H1 (cell line): ENCODE measurements at regions not wholly inside any gene's neighbourhood (a gene's known extent, or its start where the extent isn't known, plus 50 kb on each side); places are given as distances from the start of the nearest gene placed in this dataset.

Experiments
- CTCF ChIA-PET: fragments of 300-600 bp; sonication (Branson Sonifier 250); formaldehyde crosslinking; loops from one replicate; lab custom pipeline; 2021; ENCODE audit not compliant: partially characterized antibody; lab: Charles Lee
- POLR2A ChIA-PET: fragments of 300-600 bp; sonication (Branson Sonifier 250); formaldehyde crosslinking; loops from one replicate; lab custom pipeline; 2021; ENCODE audit warnings: inconsistent platforms; ENCODE audit not compliant: partially characterized antibody; lab: Charles Lee
- DNase-seq, 2 experiments: peaks; one replicate each; pipeline versions ENCODE4 v3.0.0 to v3.0.0-alpha.2; 2010 to 2022; ENCODE audit warnings: low spot score in 2 of 2, low read depth in 1 of 2, mixed read lengths in 1 of 2
- FAIRE-seq: peaks from 2 replicates; lab custom pipeline; 2011; peaks lifted over from hg19 to GRCh38; lab: Jason Lieb, UNC
- H2AFZ ChIP-seq: 2 replicates; pipeline ENCODE4 v1.8.1; 2012; ENCODE audit warnings: low read length, inconsistent platforms
- H2AK5ac ChIP-seq: 2 replicates; pipeline ENCODE4 v1.6.1; 2013; ENCODE audit warnings: low read depth, low read length
- H2BK120ac ChIP-seq: replicated peaks from 2 replicates; pipeline ENCODE3; 2013; ENCODE audit warnings: low read depth, low read length, inconsistent platforms
- H2BK12ac ChIP-seq: 2 replicates; pipeline ENCODE4 v1.6.1; 2013; ENCODE audit warnings: low read depth, low read length
- H2BK15ac ChIP-seq: 2 replicates; pipeline ENCODE4 v1.6.1; 2013; ENCODE audit warnings: low read length
- H2BK20ac ChIP-seq: 2 replicates; pipeline ENCODE4 v1.6.1; 2013; ENCODE audit warnings: low read length
- H2BK5ac ChIP-seq: 2 replicates; pipeline ENCODE4 v1.6.1; 2013; ENCODE audit warnings: low read depth, low read length
- H3K14ac ChIP-seq: 2 replicates; pipeline ENCODE4 v1.6.1; 2013; ENCODE audit warnings: inconsistent platforms; ENCODE audit not compliant: insufficient read length
- H3K18ac ChIP-seq: 2 replicates; pipeline ENCODE4 v1.6.1; 2013; ENCODE audit warnings: low read length; ENCODE audit errors: extremely low read depth
- H3K23ac ChIP-seq: 2 replicates; pipeline ENCODE4 v1.6.1; 2013; ENCODE audit warnings: inconsistent platforms; ENCODE audit not compliant: insufficient read length
- H3K23me2 ChIP-seq: 2 replicates; pipeline ENCODE4 v1.6.1; 2013; ENCODE audit warnings: low read depth, low read length
- H3K27ac ChIP-seq: 2 replicates; pipeline ENCODE4 v1.6.1; 2011; ENCODE audit warnings: low read depth, low read length, inconsistent platforms
- H3K27me3 ChIP-seq, 4 experiments: replicated peaks in 1 of 4; 1 replicate in 1 of 4; 2 replicates in 3 of 4; pipeline versions ENCODE4 v1.6.1 to v1.8.1; 2011 to 2013; ENCODE audit warnings: low read length in 3 of 4, mild to moderate bottlenecking in 3 of 4, inconsistent platforms in 2 of 4, mixed read lengths in 2 of 4, moderate library complexity in 1 of 4; ENCODE audit not compliant: control insufficient read depth in 3 of 4, insufficient read depth in 3 of 4; ENCODE audit errors: extremely low read depth in 1 of 4
- H3K36me3 ChIP-seq, 4 experiments: 2 replicates each; pipeline versions ENCODE4 v1.6.1 to v1.8.1; 2011 to 2013; ENCODE audit warnings: mild to moderate bottlenecking in 4 of 4, low read length in 3 of 4, moderate library complexity in 2 of 4, control low read depth in 1 of 4, inconsistent platforms in 1 of 4; ENCODE audit not compliant: insufficient read depth in 4 of 4, control insufficient read depth in 2 of 4
- H3K4ac ChIP-seq: replicated peaks from 2 replicates; pipeline ENCODE3; 2013; ENCODE audit warnings: low read length, low read depth, mixed read lengths, inconsistent platforms; ENCODE audit not compliant: insufficient read length
- H3K4me1 ChIP-seq, 4 experiments: replicated peaks in 1 of 4; 1 replicate in 1 of 4; 2 replicates in 3 of 4; pipeline versions ENCODE4 v1.6.1 to v1.8.1; 2011 to 2013; ENCODE audit warnings: low read length in 3 of 4, inconsistent platforms in 2 of 4, mixed read lengths in 1 of 4; ENCODE audit not compliant: insufficient read depth in 4 of 4, control insufficient read depth in 3 of 4
- H3K4me2 ChIP-seq, 2 experiments: 2 replicates each; pipeline versions ENCODE4 v1.6.1 to v1.8.1; 2011 to 2013; ENCODE audit warnings: low read depth in 2 of 2, low read length in 2 of 2, control low read depth in 1 of 2, inconsistent platforms in 1 of 2, mild to moderate bottlenecking in 1 of 2; ENCODE audit not compliant: insufficient read depth in 1 of 2
- H3K4me3 ChIP-seq, 4 experiments: fragments of 200-600, 300-600 bp in 1 of 4; sonication (generic), shearing (Covaris generic), sonication (Bioruptor Twin) in 1 of 4; 2 replicates each; pipeline versions ENCODE4 v1.5.1 to v1.8.1; 2011 to 2016; ENCODE audit warnings: low read length in 4 of 4, low read depth in 3 of 4, control low read depth in 2 of 4, inconsistent platforms in 2 of 4, mild to moderate bottlenecking in 2 of 4, mixed read lengths in 1 of 4, moderate library complexity in 1 of 4; ENCODE audit not compliant: insufficient read depth in 2 of 4; ENCODE audit errors: extremely low read depth in 1 of 4
- H3K56ac ChIP-seq: replicated peaks from 2 replicates; pipeline ENCODE3; 2013; ENCODE audit warnings: low read depth, mild to moderate bottlenecking, mixed read lengths, low read length, inconsistent platforms; ENCODE audit not compliant: insufficient read length
- H3K79me1 ChIP-seq: 2 replicates; pipeline ENCODE4 v1.6.1; 2013; ENCODE audit warnings: low read depth, low read length, control low read depth
- H3K79me2 ChIP-seq, 2 experiments: 2 replicates each; pipeline versions ENCODE4 v1.6.1 to v1.8.1; 2012 to 2013; ENCODE audit warnings: low read length in 2 of 2, mild to moderate bottlenecking in 2 of 2, inconsistent platforms in 1 of 2; ENCODE audit not compliant: insufficient read depth in 2 of 2, control insufficient read depth in 1 of 2
- H3K9ac ChIP-seq, 4 experiments: replicated peaks in 1 of 4; 1 replicate in 1 of 4; 2 replicates in 3 of 4; pipeline versions ENCODE4 v1.6.1 to v1.8.1; 2011 to 2013; ENCODE audit warnings: low read depth in 3 of 4, low read length in 3 of 4, control low read depth in 2 of 4, mild to moderate bottlenecking in 2 of 4, moderate library complexity in 2 of 4, inconsistent platforms in 1 of 4; ENCODE audit errors: extremely low read depth in 1 of 4
- H3K9me3 ChIP-seq, 2 experiments: 2 replicates each; pipeline versions ENCODE4 v1.6.1 to v1.8.1; 2012 to 2013; ENCODE audit warnings: mild to moderate bottlenecking in 2 of 2, moderate library complexity in 2 of 2, control low read depth in 1 of 2, inconsistent platforms in 1 of 2, low read depth in 1 of 2, low read length in 1 of 2, mixed read lengths in 1 of 2; ENCODE audit not compliant: insufficient read depth in 2 of 2
- H4K20me1 ChIP-seq, 2 experiments: replicated peaks in 1 of 2; 2 replicates each; pipeline versions ENCODE3 to v1.8.1; 2011 to 2013; ENCODE audit warnings: inconsistent platforms in 2 of 2, low read length in 2 of 2, mild to moderate bottlenecking in 1 of 2; ENCODE audit not compliant: insufficient read depth in 2 of 2, control insufficient read depth in 1 of 2
- H4K5ac ChIP-seq: 2 replicates; pipeline ENCODE4 v1.6.1; 2013; ENCODE audit warnings: low read length, low read depth, mixed read lengths, inconsistent platforms; ENCODE audit not compliant: insufficient read length
- H4K8ac ChIP-seq: 2 replicates; pipeline ENCODE4 v1.8.0; 2013; ENCODE audit warnings: mild to moderate bottlenecking, moderate library complexity, low read length, inconsistent platforms; ENCODE audit not compliant: insufficient read depth; ENCODE audit errors: extremely low read depth
- H4K91ac ChIP-seq: replicated peaks from 2 replicates; pipeline ENCODE3; 2013; ENCODE audit warnings: low read length, mixed read lengths, inconsistent platforms; ENCODE audit not compliant: insufficient read length
- BRCA1 ChIP-seq: IDR thresholded peaks from 2 replicates; pipeline ENCODE4 v1.6.1; 2012; ENCODE audit warnings: low read depth, low read length, improper control_type of control experiment
- CEBPB ChIP-seq: IDR thresholded peaks from 2 replicates; pipeline ENCODE4 v1.6.1; 2012; ENCODE audit warnings: low read depth, low read length
- EGR1 ChIP-seq: IDR thresholded peaks from 2 replicates; pipeline ENCODE4 v1.6.1; 2011; ENCODE audit warnings: low read depth, low read length, borderline replicate concordance
- FOSL1 ChIP-seq: IDR thresholded peaks from 2 replicates; pipeline ENCODE4 v1.6.1; 2011; ENCODE audit warnings: mild to moderate bottlenecking, low read depth, low read length, moderate library complexity; ENCODE audit not compliant: insufficient read depth
- GABPA ChIP-seq: IDR thresholded peaks from 2 replicates; pipeline ENCODE4 v1.6.1; 2011; ENCODE audit warnings: mild to moderate bottlenecking, low read length, moderate library complexity, borderline replicate concordance; ENCODE audit not compliant: insufficient read depth
- KDM1A ChIP-seq: fragments of 200-600, 300-600 bp; sonication (generic); IDR thresholded peaks from 2 replicates; pipeline ENCODE4 v1.7.1; 2016; ENCODE audit warnings: mild to moderate bottlenecking, low read length, borderline replicate concordance
- RBBP5 ChIP-seq: IDR thresholded peaks from 2 replicates; pipeline ENCODE4 v1.7.1; 2012; ENCODE audit warnings: low read depth, mild to moderate bottlenecking, inconsistent platforms, low read length, moderate library complexity, borderline replicate concordance
- SAP30 ChIP-seq: fragments of 300-600 bp; sonication (generic); IDR thresholded peaks from 2 replicates; pipeline ENCODE4 v1.7.1; 2012; ENCODE audit warnings: low read length, moderate library complexity, mild to moderate bottlenecking, inconsistent platforms; ENCODE audit not compliant: insufficient read depth, insufficient replicate concordance
- SIRT6 ChIP-seq: IDR thresholded peaks from one replicate; pipeline ENCODE4 v1.7.1; 2012; ENCODE audit warnings: low read length, inconsistent platforms
- SP2 ChIP-seq: IDR thresholded peaks from 2 replicates; pipeline ENCODE4 v1.6.1; 2012; ENCODE audit warnings: mild to moderate bottlenecking, low read length, inconsistent platforms
- TCF12 ChIP-seq: IDR thresholded peaks from 2 replicates; pipeline ENCODE4 v1.6.1; 2011; ENCODE audit warnings: low read depth, mild to moderate bottlenecking, low read length
- WGBS, 2 experiments: shearing (Covaris generic) in 1 of 2; methylation state at CpG; one replicate each; pipeline versions ENCODE4 v1.1.6 to v1.1.7; 2013 to 2015; ENCODE audit warnings: low lambda C conversion rate in 2 of 2, mixed read lengths in 2 of 2, inconsistent platforms in 1 of 2, low coverage in 1 of 2, missing lambda C conversion rate in 1 of 2; ENCODE audit not compliant: insufficient replicate concordance in 2 of 2, insufficient coverage in 1 of 2, insufficient read length in 1 of 2; ENCODE audit errors: extremely low coverage in 1 of 2, missing lambda C conversion rate in 1 of 2; 5-methylcytosine and 5-hydroxymethylcytosine counted together

GRCh38 chr18:1627494-1627893, 722.8 kb downstream of the ADCYAP1 start:
- Histone ChIP-seq H3K4me3 (no peak overlapping the region), H3K14ac (no peak overlapping the region), H3K18ac (no peak overlapping the region), H2BK120ac (no peak overlapping the region), H2AFZ (no peak overlapping the region), H2BK5ac (no peak overlapping the region), H3K23ac (no peak overlapping the region), H3K79me2 (no peaks in the 10 kb centered on the region), H3K4me2 (no peak overlapping the region), H3K79me1 (no peaks in the 10 kb centered on the region), H3K56ac (no peak overlapping the region), H2AK5ac (no peak overlapping the region), H2BK15ac (no peak overlapping the region), H2BK12ac (no peak overlapping the region), H4K20me1 (no peaks in the 10 kb centered on the region), H4K8ac (no peak overlapping the region), H3K9ac (no peak overlapping the region), H3K36me3 (no peaks in the 10 kb centered on the region), H3K4me1 (no peaks in the 10 kb centered on the region), H2BK20ac (no peak overlapping the region), H3K9me3 (no peaks in the 10 kb centered on the region), H3K27ac (no peak overlapping the region), H3K23me2 (no peaks in the 10 kb centered on the region), H3K4ac (no peak overlapping the region), H4K5ac (no peak overlapping the region), H3K27me3 (no peaks in the 10 kb centered on the region), H4K91ac (no peak overlapping the region)
- 71% methylated on average over 1 of the region's 1 CpG; no CpG with 5 or more reads in 1 of the 2 experiments for WGBS, 2 experiments
- FAIRE-seq (no peak), DNase-seq (no peak)
- TF ChIP-seq CEBPB: no peak
- TF ChIP-seq BRCA1: no peak
- no peak for TF ChIP-seq FOSL1
- TF ChIP-seq TCF12: no peak
- TF ChIP-seq KDM1A: no peak
- TF ChIP-seq RBBP5: no peak
- TF ChIP-seq SP2: no peak
- TF ChIP-seq SIRT6: no peak
- no peak for TF ChIP-seq SAP30
- no peak for TF ChIP-seq EGR1
- no peak for TF ChIP-seq GABPA
- POLR2A ChIA-PET: no interaction called here
- CTCF ChIA-PET: interaction anchor here (1.5 to 2.5 kb wide), 2 partner anchors 36 to 597 kb away, joined by 4 to 5 read pairs; no protein-coding TSS in a partner anchor
